HEK293T (cell line): ENCODE measurements at regions not wholly inside any gene's neighbourhood (a gene's known extent, or its start where the extent isn't known, plus 50 kb on each side); places are given as distances from the start of the nearest gene placed in this dataset.

ENCODE experiments used
- ARNT ChIP-seq: fragments of 450-650 bp; IDR thresholded peaks from 2 replicates; pipeline ENCODE4 v1.6.1; 2017; ENCODE audit warnings: mild to moderate bottlenecking
- BHLHE40 ChIP-seq: fragments of 450-650 bp; IDR thresholded peaks from 2 replicates; pipeline ENCODE4 v1.6.1; 2016; ENCODE audit warnings: mild to moderate bottlenecking, moderate library complexity, borderline replicate concordance
- CTBP1 ChIP-seq: fragments of 450-650 bp; IDR thresholded peaks from 2 replicates; pipeline ENCODE4 v1.6.1; 2016; ENCODE audit warnings: borderline replicate concordance
- ELF4 ChIP-seq: fragments of 450-650 bp; IDR thresholded peaks from 2 replicates; pipeline ENCODE4 v1.6.1; 2017; ENCODE audit warnings: antibody characterized with exemption
- FOXA1 ChIP-seq: fragments of 450-650 bp; IDR thresholded peaks from 2 replicates; pipeline ENCODE4 v1.6.1; 2016; ENCODE audit warnings: mild to moderate bottlenecking
- FOXK2 ChIP-seq: fragments of 450-650 bp; IDR thresholded peaks from 2 replicates; pipeline ENCODE4 v1.6.1; 2016; ENCODE audit warnings: mild to moderate bottlenecking
- FOXM1 ChIP-seq: fragments of 450-650 bp; IDR thresholded peaks from 2 replicates; pipeline ENCODE4 v1.6.1; 2017; ENCODE audit warnings: mild to moderate bottlenecking, borderline replicate concordance
- HDGF ChIP-seq: fragments of 450-650 bp; IDR thresholded peaks from 2 replicates; pipeline ENCODE4 v1.6.1; 2017; ENCODE audit warnings: antibody characterized with exemption, borderline replicate concordance
- L3MBTL2 ChIP-seq: fragments of 450-650 bp; conservative IDR thresholded peaks from 2 replicates; pipeline ENCODE4 v1.6.1; 2016; ENCODE audit warnings: mild to moderate bottlenecking
- NFRKB ChIP-seq: fragments of 450-650 bp; IDR thresholded peaks from 2 replicates; pipeline ENCODE4 v1.6.1; 2016; ENCODE audit warnings: mild to moderate bottlenecking, moderate library complexity
- PKNOX1 ChIP-seq: fragments of 450-650 bp; IDR thresholded peaks from 2 replicates; pipeline ENCODE4 v1.6.1; 2016
- SP1 ChIP-seq: fragments of 450-650 bp; IDR thresholded peaks from 2 replicates; pipeline ENCODE4 v1.6.1; 2017
- SUZ12 ChIP-seq: fragments of 450-650 bp; IDR thresholded peaks from 2 replicates; pipeline ENCODE4 v1.6.1; 2016; ENCODE audit warnings: mild to moderate bottlenecking
- ZNF384 ChIP-seq: fragments of 450-650 bp; IDR thresholded peaks from 2 replicates; pipeline ENCODE4 v1.6.1; 2016

GRCh38 chr2:129721846-129722245 is 257.6 kb upstream of the RAB6C start:
- no peak for TF ChIP-seq SUZ12
- no peak for TF ChIP-seq SP1
- no peak for TF ChIP-seq PKNOX1
- TF ChIP-seq ELF4, result no peak
- no peak for TF ChIP-seq CTBP1
- TF ChIP-seq FOXA1, result no peak
- TF ChIP-seq BHLHE40, result no peak
- TF ChIP-seq L3MBTL2, result no peak
- TF ChIP-seq FOXK2, result no peak
- no peak for TF ChIP-seq ARNT
- TF ChIP-seq HDGF, result no peak
- TF ChIP-seq NFRKB, result no peak
- TF ChIP-seq FOXM1, result no peak
- TF ChIP-seq ZNF384, result no peak
